GM18873 (cell line): ENCODE measurements at regions not wholly inside any gene's neighbourhood (a gene's known extent, or its start where the extent isn't known, plus 50 kb on each side); places are given as distances from the start of the nearest gene placed in this dataset.

Experiments used
- ATAC-seq: cut with Tn5 transposase; IDR thresholded peaks from one replicate; pipeline ENCODE4 v1.9.1; 2021; ENCODE audit warnings: mild to moderate bottlenecking, moderate library complexity, moderate number of reproducible peaks; ENCODE audit not compliant: unreplicated experiment, low FRiP score

DNA sequence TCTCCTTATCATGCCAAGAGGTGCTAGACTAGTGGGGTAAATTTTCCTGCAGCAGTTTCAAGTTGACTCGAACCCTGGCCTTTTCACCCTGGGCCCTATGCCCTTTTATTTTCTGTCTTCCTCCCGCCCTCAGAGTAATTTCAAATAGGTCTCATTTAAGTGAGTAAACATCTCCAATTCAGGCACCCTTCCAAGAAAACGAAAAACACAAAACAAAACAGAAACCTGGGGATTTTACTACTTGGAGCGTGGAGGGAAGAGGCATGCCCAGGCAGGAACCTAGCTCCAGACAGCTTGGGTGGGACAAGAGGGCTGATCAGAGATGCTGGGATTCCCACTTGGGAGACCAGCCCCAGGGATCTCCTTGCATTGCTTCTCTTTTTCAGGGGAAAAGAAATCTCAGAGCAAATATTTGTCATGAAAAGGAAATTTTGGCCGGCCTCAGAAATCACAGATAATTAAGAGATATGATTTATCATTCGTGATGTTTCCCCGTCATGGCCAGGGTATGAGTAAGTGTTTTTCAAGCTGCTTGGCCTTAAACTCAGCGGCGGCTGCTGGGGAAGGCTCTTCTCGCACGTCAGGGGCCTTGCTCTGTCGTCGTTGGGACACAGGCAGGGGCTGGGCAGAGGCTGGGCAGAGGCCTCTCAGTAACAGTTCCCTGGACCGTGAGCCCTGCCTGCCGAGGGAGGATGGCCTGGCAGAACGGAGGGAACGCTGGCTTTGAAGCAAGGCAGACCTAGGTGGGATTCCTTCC is 248.6 kb upstream of the KLF4 start:
- ATAC-seq = no peak

DNA sequence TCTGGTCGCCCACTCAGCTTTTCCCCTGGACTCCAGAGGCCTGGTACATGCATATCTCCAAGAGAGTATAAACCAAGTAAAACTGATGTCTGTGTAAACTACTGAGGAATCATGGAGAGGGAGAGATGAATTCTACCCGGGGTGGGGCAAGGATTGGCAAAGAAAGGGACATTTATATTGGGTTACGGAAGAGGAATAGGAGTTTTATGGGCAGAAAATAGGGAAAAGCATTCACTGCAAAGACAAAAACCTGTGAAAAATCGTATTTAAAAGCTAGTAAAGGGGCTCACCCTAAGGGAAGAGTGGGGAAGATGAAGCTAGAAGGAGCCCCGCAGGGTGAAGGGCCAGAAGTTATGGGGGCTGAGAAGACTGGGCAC is 248.0 kb upstream of the KLF4 start:
- ATAC-seq = no peak

GRCh38 chr9:107735821-107736220 is 246.3 kb upstream of the KLF4 start:
- no peak for ATAC-seq

DNA sequence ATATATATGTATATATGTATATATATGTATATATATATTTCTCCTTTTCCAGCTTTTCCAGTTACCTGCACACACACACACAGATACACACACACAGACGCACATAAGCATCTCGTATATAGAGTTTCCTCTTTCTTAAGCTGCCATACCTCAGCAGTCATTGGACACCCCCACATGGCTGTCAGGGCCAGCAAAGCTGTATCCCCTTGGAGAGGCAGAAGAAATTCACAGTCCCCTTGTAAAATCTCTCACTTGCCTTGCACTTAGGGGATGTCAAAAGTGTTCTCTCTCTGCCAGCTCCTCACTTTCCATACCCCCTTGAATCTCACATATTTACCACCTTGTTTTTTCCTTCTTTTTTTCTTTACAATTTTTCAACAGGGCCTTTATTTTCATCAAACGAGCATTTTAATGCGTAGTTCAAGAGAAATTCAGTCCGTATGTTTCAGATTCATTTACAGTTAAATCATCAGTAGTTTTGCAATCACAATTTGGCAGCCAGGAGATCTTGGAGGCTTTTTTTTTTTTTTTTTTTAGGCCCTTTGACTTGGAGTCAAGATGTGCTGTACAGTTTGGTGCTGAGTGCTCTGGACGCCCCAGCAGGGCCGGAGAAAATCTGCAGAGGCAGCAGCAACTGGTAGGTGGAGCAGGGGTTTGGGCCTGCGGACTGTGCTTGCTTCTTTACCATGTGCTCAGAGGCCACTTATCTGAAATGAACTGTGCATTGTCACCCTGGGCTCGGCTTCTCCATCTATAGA is 244.9 kb upstream of the KLF4 start:
- ATAC-seq = no peak

DNA sequence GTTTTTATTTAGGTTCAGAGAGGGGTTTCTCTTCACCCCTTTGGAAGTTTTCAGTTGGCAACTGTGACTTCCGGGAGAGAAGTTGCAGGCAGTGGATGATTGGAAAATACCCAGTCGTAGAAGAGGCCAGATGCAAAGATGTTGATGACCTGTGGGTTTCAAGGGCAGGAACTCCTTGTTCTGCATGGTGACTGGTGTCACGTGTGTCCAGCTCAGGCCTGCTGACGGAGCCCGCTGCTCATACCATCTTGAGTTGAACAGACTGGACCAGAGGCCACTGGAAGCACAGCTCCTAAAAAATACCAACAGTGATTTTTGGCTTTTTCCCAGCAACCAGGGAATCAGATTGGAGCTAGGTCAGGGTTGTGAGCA is 243.9 kb upstream of the KLF4 start:
- no peak for ATAC-seq

GRCh38 chr9:107732781-107733522 is 243.4 kb upstream of the KLF4 start:
- ATAC-seq = no peak

- ATAC-seq = no peak
Observed at GRCh38 chr9:107731115-107731762, 241.7 kb upstream of the KLF4 start.

DNA sequence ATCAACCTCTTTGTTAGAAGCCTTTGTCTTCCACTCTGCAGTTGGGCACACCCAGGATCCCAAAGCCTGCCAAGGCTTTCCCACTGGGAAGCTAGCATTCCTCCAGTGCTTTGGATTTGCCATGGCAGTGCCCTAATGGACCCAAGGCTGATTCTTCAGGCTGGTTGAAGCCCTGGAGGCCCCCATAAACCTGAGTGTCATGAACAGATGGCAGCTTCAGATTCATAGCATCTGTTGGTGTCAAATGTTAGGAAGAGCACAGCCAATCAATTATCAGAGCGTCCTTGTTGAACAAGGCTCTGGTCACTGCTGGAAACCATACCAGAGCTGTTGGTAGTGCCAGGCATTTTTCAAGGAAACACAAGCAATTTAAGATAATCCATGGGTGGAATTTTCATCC is 241.1 kb upstream of the KLF4 start:
- ATAC-seq = no peak

DNA sequence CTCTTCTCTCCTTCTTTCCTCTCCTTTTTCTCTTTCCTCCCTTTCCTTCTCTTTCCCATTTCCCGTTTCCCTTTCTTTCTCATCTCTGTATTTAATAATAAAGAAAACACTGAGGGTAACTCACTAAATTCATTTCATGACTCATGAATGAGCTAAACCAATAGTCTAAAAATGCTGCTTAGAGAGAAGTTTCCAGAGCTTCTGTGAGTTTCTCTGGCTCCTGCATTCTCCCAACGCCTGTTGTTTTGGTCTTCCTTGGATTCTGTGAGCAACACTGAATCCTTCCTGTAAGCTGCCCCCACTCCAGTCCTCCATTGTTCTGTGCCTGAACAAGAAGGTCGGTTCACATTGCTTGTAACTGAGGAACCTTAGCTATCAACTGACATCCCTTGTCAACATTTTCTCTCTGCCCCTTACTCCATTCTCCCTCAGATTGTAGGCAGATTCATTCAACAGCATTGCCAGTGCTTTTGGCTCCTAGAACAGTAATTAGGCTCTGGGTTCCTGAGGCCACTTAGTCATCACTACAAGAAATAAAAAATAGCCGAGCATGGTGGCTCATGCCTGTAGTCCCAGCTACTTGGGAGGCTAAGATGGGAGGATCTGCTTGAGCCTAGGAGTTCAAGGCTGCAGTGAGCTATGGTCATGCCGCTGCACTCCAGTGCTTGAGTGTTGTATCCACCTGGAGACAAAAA is 237.7 kb upstream of the KLF4 start:
- ATAC-seq = no peak

DNA sequence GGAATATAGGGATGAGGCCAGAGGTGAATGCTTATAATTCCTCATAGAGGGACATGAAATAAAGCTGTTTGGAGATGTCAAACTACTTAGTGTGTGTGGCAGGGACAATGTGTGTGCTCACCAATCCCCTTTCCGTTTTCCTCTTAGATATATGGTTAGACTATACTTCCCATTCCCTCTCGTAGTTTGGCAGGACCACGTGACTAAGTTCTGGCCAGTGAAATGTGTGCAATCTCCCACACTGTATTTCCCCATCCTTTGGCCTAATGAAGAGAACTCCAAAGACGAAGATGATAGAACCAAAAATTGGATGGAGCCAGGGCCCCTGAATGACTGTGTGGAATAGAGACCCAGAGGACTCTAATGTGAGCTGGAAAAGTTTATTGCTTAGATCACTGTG is 233.4 kb upstream of the KLF4 start:
- ATAC-seq = no peak

DNA sequence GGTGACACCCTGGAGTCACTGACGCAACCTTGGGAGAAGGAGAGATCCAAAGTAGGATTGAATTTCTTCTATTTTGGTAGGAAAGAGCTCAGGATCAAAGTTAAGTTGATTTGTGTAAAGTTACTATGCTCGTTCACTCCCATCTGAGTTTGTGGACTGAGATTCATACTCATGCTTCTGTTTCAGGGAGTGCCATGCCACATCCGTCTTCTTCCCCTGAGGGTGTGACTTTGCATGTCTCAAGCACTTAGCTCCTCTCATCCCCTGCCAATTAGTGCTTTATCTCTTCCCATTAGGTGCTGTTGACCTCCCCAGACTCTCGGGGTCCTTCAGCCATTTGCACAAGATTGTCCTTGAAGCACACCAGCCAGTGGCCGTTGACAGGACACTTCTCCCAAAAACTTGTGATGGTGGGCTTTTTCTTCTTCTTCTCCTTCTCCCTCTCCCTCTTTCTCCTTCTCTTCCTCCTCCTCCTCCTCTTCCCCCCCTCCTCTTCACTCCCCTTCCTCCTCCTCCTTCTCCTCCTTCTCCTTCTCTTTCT is 232.2 kb upstream of the KLF4 start:
- no peak for ATAC-seq

DNA sequence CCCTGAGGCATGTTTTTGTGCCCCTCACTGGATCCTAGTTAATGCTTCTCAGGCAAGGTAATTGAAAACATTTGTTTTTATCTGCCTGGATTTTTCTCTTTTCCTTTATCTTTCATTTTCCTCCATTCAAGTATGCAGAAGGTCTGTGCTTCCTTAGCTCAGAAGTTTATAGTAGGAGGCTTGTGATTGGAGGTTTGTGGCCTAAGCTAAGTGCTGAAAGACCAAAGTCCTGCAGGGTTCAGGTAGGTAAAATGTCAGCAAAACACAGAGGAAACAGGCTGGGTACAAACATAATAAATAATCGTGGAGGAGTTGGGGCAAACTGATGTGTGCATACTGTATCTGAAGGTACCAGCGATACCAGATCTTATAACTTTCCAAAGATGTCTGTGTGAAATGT is 230.9 kb upstream of the KLF4 start:
- ATAC-seq = no peak

GRCh38 chr9:107717529-107718314 is 228.2 kb upstream of the KLF4 start:
- no peak for ATAC-seq

GRCh38 chr9:107715740-107716139 is 226.2 kb upstream of the KLF4 start:
- ATAC-seq = no peak

DNA sequence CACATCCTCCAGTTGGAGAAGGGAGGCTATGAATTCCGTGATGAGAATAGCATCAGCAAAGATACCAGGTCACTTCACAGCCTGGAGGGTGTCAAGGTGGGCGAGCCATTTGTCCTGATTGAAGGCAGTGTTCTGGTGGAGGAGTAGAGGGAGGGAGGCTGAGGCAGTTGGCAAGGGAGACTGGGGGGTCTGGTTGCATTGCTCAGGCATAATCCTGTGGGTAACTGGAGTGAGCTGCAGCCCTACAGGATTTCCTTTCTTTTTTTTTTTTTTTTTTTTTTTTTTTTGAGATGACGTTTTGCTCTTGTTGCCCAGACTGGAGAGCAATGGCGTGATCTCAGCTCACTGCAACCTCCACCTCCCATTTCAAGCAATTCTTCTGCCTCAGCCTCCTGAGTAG is 223.9 kb upstream of the KLF4 start:
- no peak for ATAC-seq

DNA sequence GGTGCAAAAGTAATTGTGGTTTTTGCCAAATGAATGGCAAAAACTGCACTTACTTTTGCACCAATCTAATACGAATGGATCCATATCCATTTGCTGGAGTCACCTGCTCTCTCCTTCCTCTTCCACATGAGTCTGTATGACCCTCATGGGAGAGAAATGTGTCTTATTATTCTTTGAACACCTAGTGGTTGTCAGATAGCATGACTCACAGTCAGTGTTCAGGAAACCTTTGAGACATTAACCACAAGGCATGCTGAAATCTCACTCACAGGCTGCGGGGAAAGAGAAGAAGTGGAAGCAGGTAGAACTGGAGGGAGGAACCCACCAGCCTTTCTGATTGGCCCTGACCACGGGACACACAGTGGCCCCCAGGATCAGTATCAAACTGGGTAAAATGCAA is 222.8 kb upstream of the KLF4 start:
- no peak for ATAC-seq

DNA sequence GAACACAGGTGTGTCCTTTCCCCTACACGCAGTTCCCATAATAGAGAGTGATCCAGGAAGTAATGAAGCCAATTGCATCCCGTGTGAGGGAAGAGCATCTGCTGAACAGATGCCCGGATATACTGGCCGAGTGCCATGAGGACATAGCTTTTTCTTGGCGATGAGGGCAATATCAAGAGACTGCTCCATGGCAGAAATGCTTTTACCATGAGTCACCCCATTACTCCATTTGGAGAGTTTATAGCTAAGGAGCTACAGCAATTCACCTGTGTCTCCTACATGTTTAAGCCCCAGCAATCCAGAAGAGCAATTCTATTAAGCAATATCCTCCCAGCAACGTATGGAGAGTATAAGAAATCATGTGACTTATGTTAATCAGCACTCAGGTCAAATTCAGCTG is 222.0 kb upstream of the KLF4 start:
- no peak for ATAC-seq

DNA sequence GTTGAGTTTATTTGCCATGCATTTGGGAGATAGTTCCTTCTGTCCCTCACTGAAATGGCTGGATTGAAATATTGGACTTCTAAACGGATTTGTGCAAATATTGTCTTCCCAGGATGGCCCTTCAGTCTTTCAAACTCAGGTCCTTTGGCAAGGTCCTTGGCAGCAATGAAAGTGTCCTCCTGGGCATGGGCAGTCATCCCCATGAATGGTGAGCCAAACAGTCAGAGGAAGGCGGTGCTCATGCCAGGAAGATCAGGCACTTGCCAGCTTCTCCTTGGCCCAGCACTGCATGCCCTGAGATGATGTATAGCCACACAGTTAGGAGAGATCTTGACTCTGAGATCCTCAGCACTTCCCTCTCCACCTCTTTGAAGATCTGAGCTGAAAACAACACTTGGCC is 221.4 kb upstream of the KLF4 start:
- ATAC-seq = no peak

- ATAC-seq = no peak
Observed at GRCh38 chr9:107710546-107710945, 221.0 kb upstream of the KLF4 start.
